H1 (cell line): ENCODE measurements at regions not wholly inside any gene's neighbourhood (a gene's known extent, or its start where the extent isn't known, plus 50 kb on each side); places are given as distances from the start of the nearest gene placed in this dataset.

Source experiments
- CTCF ChIA-PET: fragments of 300-600 bp; sonication (Branson Sonifier 250); formaldehyde crosslinking; loops from one replicate; lab custom pipeline; 2021; ENCODE audit not compliant: partially characterized antibody; lab: Charles Lee
- POLR2A ChIA-PET: fragments of 300-600 bp; sonication (Branson Sonifier 250); formaldehyde crosslinking; loops from one replicate; lab custom pipeline; 2021; ENCODE audit warnings: inconsistent platforms; ENCODE audit not compliant: partially characterized antibody; lab: Charles Lee
- DNase-seq, 2 experiments: peaks; one replicate each; pipeline versions ENCODE4 v3.0.0 to v3.0.0-alpha.2; 2010 to 2022; ENCODE audit warnings: low spot score in 2 of 2, low read depth in 1 of 2, mixed read lengths in 1 of 2
- FAIRE-seq: peaks from 2 replicates; lab custom pipeline; 2011; peaks lifted over from hg19 to GRCh38; lab: Jason Lieb, UNC
- H2AFZ ChIP-seq: 2 replicates; pipeline ENCODE4 v1.8.1; 2012; ENCODE audit warnings: low read length, inconsistent platforms
- H2AK5ac ChIP-seq: 2 replicates; pipeline ENCODE4 v1.6.1; 2013; ENCODE audit warnings: low read depth, low read length
- H2BK120ac ChIP-seq: replicated peaks from 2 replicates; pipeline ENCODE3; 2013; ENCODE audit warnings: low read depth, low read length, inconsistent platforms
- H2BK12ac ChIP-seq: 2 replicates; pipeline ENCODE4 v1.6.1; 2013; ENCODE audit warnings: low read depth, low read length
- H2BK15ac ChIP-seq: 2 replicates; pipeline ENCODE4 v1.6.1; 2013; ENCODE audit warnings: low read length
- H2BK20ac ChIP-seq: 2 replicates; pipeline ENCODE4 v1.6.1; 2013; ENCODE audit warnings: low read length
- H2BK5ac ChIP-seq: 2 replicates; pipeline ENCODE4 v1.6.1; 2013; ENCODE audit warnings: low read depth, low read length
- H3K14ac ChIP-seq: 2 replicates; pipeline ENCODE4 v1.6.1; 2013; ENCODE audit warnings: inconsistent platforms; ENCODE audit not compliant: insufficient read length
- H3K18ac ChIP-seq: 2 replicates; pipeline ENCODE4 v1.6.1; 2013; ENCODE audit warnings: low read length; ENCODE audit errors: extremely low read depth
- H3K23ac ChIP-seq: 2 replicates; pipeline ENCODE4 v1.6.1; 2013; ENCODE audit warnings: inconsistent platforms; ENCODE audit not compliant: insufficient read length
- H3K23me2 ChIP-seq: 2 replicates; pipeline ENCODE4 v1.6.1; 2013; ENCODE audit warnings: low read depth, low read length
- H3K27ac ChIP-seq: 2 replicates; pipeline ENCODE4 v1.6.1; 2011; ENCODE audit warnings: low read depth, low read length, inconsistent platforms
- H3K27me3 ChIP-seq, 4 experiments: replicated peaks in 1 of 4; 1 replicate in 1 of 4; 2 replicates in 3 of 4; pipeline versions ENCODE4 v1.6.1 to v1.8.1; 2011 to 2013; ENCODE audit warnings: low read length in 3 of 4, mild to moderate bottlenecking in 3 of 4, inconsistent platforms in 2 of 4, mixed read lengths in 2 of 4, moderate library complexity in 1 of 4; ENCODE audit not compliant: control insufficient read depth in 3 of 4, insufficient read depth in 3 of 4; ENCODE audit errors: extremely low read depth in 1 of 4
- H3K36me3 ChIP-seq, 4 experiments: 2 replicates each; pipeline versions ENCODE4 v1.6.1 to v1.8.1; 2011 to 2013; ENCODE audit warnings: mild to moderate bottlenecking in 4 of 4, low read length in 3 of 4, moderate library complexity in 2 of 4, control low read depth in 1 of 4, inconsistent platforms in 1 of 4; ENCODE audit not compliant: insufficient read depth in 4 of 4, control insufficient read depth in 2 of 4
- H3K4ac ChIP-seq: replicated peaks from 2 replicates; pipeline ENCODE3; 2013; ENCODE audit warnings: low read length, low read depth, mixed read lengths, inconsistent platforms; ENCODE audit not compliant: insufficient read length
- H3K4me1 ChIP-seq, 4 experiments: replicated peaks in 1 of 4; 1 replicate in 1 of 4; 2 replicates in 3 of 4; pipeline versions ENCODE4 v1.6.1 to v1.8.1; 2011 to 2013; ENCODE audit warnings: low read length in 3 of 4, inconsistent platforms in 2 of 4, mixed read lengths in 1 of 4; ENCODE audit not compliant: insufficient read depth in 4 of 4, control insufficient read depth in 3 of 4
- H3K4me2 ChIP-seq, 2 experiments: 2 replicates each; pipeline versions ENCODE4 v1.6.1 to v1.8.1; 2011 to 2013; ENCODE audit warnings: low read depth in 2 of 2, low read length in 2 of 2, control low read depth in 1 of 2, inconsistent platforms in 1 of 2, mild to moderate bottlenecking in 1 of 2; ENCODE audit not compliant: insufficient read depth in 1 of 2
- H3K4me3 ChIP-seq, 4 experiments: fragments of 200-600, 300-600 bp in 1 of 4; sonication (generic), shearing (Covaris generic), sonication (Bioruptor Twin) in 1 of 4; 2 replicates each; pipeline versions ENCODE4 v1.5.1 to v1.8.1; 2011 to 2016; ENCODE audit warnings: low read length in 4 of 4, low read depth in 3 of 4, control low read depth in 2 of 4, inconsistent platforms in 2 of 4, mild to moderate bottlenecking in 2 of 4, mixed read lengths in 1 of 4, moderate library complexity in 1 of 4; ENCODE audit not compliant: insufficient read depth in 2 of 4; ENCODE audit errors: extremely low read depth in 1 of 4
- H3K56ac ChIP-seq: replicated peaks from 2 replicates; pipeline ENCODE3; 2013; ENCODE audit warnings: low read depth, mild to moderate bottlenecking, mixed read lengths, low read length, inconsistent platforms; ENCODE audit not compliant: insufficient read length
- H3K79me1 ChIP-seq: 2 replicates; pipeline ENCODE4 v1.6.1; 2013; ENCODE audit warnings: low read depth, low read length, control low read depth
- H3K79me2 ChIP-seq, 2 experiments: 2 replicates each; pipeline versions ENCODE4 v1.6.1 to v1.8.1; 2012 to 2013; ENCODE audit warnings: low read length in 2 of 2, mild to moderate bottlenecking in 2 of 2, inconsistent platforms in 1 of 2; ENCODE audit not compliant: insufficient read depth in 2 of 2, control insufficient read depth in 1 of 2
- H3K9ac ChIP-seq, 4 experiments: replicated peaks in 1 of 4; 1 replicate in 1 of 4; 2 replicates in 3 of 4; pipeline versions ENCODE4 v1.6.1 to v1.8.1; 2011 to 2013; ENCODE audit warnings: low read depth in 3 of 4, low read length in 3 of 4, control low read depth in 2 of 4, mild to moderate bottlenecking in 2 of 4, moderate library complexity in 2 of 4, inconsistent platforms in 1 of 4; ENCODE audit errors: extremely low read depth in 1 of 4
- H3K9me3 ChIP-seq, 2 experiments: 2 replicates each; pipeline versions ENCODE4 v1.6.1 to v1.8.1; 2012 to 2013; ENCODE audit warnings: mild to moderate bottlenecking in 2 of 2, moderate library complexity in 2 of 2, control low read depth in 1 of 2, inconsistent platforms in 1 of 2, low read depth in 1 of 2, low read length in 1 of 2, mixed read lengths in 1 of 2; ENCODE audit not compliant: insufficient read depth in 2 of 2
- H4K20me1 ChIP-seq, 2 experiments: replicated peaks in 1 of 2; 2 replicates each; pipeline versions ENCODE3 to v1.8.1; 2011 to 2013; ENCODE audit warnings: inconsistent platforms in 2 of 2, low read length in 2 of 2, mild to moderate bottlenecking in 1 of 2; ENCODE audit not compliant: insufficient read depth in 2 of 2, control insufficient read depth in 1 of 2
- H4K5ac ChIP-seq: 2 replicates; pipeline ENCODE4 v1.6.1; 2013; ENCODE audit warnings: low read length, low read depth, mixed read lengths, inconsistent platforms; ENCODE audit not compliant: insufficient read length
- H4K8ac ChIP-seq: 2 replicates; pipeline ENCODE4 v1.8.0; 2013; ENCODE audit warnings: mild to moderate bottlenecking, moderate library complexity, low read length, inconsistent platforms; ENCODE audit not compliant: insufficient read depth; ENCODE audit errors: extremely low read depth
- H4K91ac ChIP-seq: replicated peaks from 2 replicates; pipeline ENCODE3; 2013; ENCODE audit warnings: low read length, mixed read lengths, inconsistent platforms; ENCODE audit not compliant: insufficient read length
- CBX5 ChIP-seq: fragments of 300-800, 300-1000 bp; sonication (generic); IDR thresholded peaks from 2 replicates; pipeline ENCODE4 v1.7.1; 2016; ENCODE audit warnings: antibody characterized with exemption, low read length, low read depth
- EGR1 ChIP-seq: IDR thresholded peaks from 2 replicates; pipeline ENCODE4 v1.6.1; 2011; ENCODE audit warnings: low read depth, low read length, borderline replicate concordance
- EP300 ChIP-seq, 2 experiments: IDR thresholded peaks; 1 replicate in 1 of 2; 2 replicates in 1 of 2; pipeline ENCODE4 v1.6.1; 2011 to 2012; ENCODE audit warnings: low read depth in 2 of 2, low read length in 2 of 2, mild to moderate bottlenecking in 2 of 2, borderline replicate concordance in 1 of 2, inconsistent platforms in 1 of 2, moderate library complexity in 1 of 2
- JUN ChIP-seq: IDR thresholded peaks from 2 replicates; pipeline ENCODE4 v1.6.1; 2011; ENCODE audit warnings: low read depth, mild to moderate bottlenecking, improper control_type of control experiment, low read length
- KDM4A ChIP-seq: IDR thresholded peaks from one replicate; pipeline ENCODE4 v1.7.1; 2012; ENCODE audit warnings: low read depth, mild to moderate bottlenecking, moderate library complexity, low read length, inconsistent platforms; ENCODE audit not compliant: severe bottlenecking
- KDM5A ChIP-seq: fragments of 200-600 bp; IDR thresholded peaks from 2 replicates; pipeline ENCODE4 v1.7.1; 2012; ENCODE audit warnings: mild to moderate bottlenecking, low read length, inconsistent platforms, mixed read lengths
- POU5F1 ChIP-seq: IDR thresholded peaks from 2 replicates; pipeline ENCODE4 v1.6.1; 2011; ENCODE audit warnings: low read depth, mild to moderate bottlenecking, low read length, moderate library complexity
- RAD21 ChIP-seq, 2 experiments: IDR thresholded peaks in 1 of 2; conservative IDR thresholded peaks in 1 of 2; 2 replicates each; pipeline ENCODE4 v1.6.1; 2011; ENCODE audit warnings: low read depth in 2 of 2, low read length in 2 of 2, improper control_type of control experiment in 1 of 2, inconsistent platforms in 1 of 2, mild to moderate bottlenecking in 1 of 2, moderate library complexity in 1 of 2
- TAF1 ChIP-seq: IDR thresholded peaks from 2 replicates; pipeline ENCODE4 v1.6.1; 2011; ENCODE audit warnings: mild to moderate bottlenecking, low read depth, low read length
- TEAD4 ChIP-seq: IDR thresholded peaks from 2 replicates; pipeline ENCODE4 v1.6.1; 2012; ENCODE audit warnings: low read depth, low read length, inconsistent platforms, mixed read lengths
- WGBS, 2 experiments: shearing (Covaris generic) in 1 of 2; methylation state at CpG; one replicate each; pipeline versions ENCODE4 v1.1.6 to v1.1.7; 2013 to 2015; ENCODE audit warnings: low lambda C conversion rate in 2 of 2, mixed read lengths in 2 of 2, inconsistent platforms in 1 of 2, low coverage in 1 of 2, missing lambda C conversion rate in 1 of 2; ENCODE audit not compliant: insufficient replicate concordance in 2 of 2, insufficient coverage in 1 of 2, insufficient read length in 1 of 2; ENCODE audit errors: extremely low coverage in 1 of 2, missing lambda C conversion rate in 1 of 2; 5-methylcytosine and 5-hydroxymethylcytosine counted together
- TF ChIP-seq, protein P1 (sequence below), 3 experiments: IDR thresholded peaks; 1 replicate in 2 of 3; 2 replicates in 1 of 3; pipeline versions ENCODE4 v1.5.1 to v1.6.1; 2011; ENCODE audit warnings: low read length in 3 of 3, mild to moderate bottlenecking in 3 of 3, inconsistent platforms in 2 of 3, low read depth in 1 of 3, moderate library complexity in 1 of 3; ENCODE audit not compliant: insufficient read depth in 1 of 3; ENCODE audit errors: control extremely low read depth in 1 of 3
- TF ChIP-seq, protein P2 (sequence below): IDR thresholded peaks from 2 replicates; pipeline ENCODE4 v1.6.1; 2011; ENCODE audit warnings: low read depth, mild to moderate bottlenecking, low read length; ENCODE audit not compliant: insufficient read depth

DNA sequence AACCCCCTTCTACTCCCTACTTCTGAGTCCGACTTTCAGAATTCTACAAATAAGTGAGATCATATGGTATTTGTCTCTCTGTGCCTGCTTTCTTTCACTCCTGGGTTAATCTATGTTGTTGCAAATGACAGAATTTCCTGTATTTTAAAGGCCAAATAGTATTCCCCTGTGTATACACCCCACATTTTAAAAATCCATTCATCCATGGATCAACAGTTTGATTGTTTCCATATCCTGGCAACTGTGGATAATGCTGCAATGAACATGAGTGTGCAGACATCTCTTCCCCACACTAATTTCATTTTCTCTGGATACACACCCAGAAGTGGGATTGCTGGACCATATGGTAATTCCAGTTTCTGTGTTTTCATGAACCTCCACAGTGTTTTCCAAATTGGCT lies 225.8 kb upstream of the TCERG1L start:
- DNase-seq, result no peak
- Histone ChIP-seq H3K79me1 (no peaks in the 10 kb centered on the region), H2AFZ (no peak overlapping the region), H2BK12ac (no peak overlapping the region), H2BK5ac (no peak overlapping the region), H4K8ac (no peak overlapping the region), H3K4me3 (no peak overlapping the region), H3K23ac (no peak overlapping the region), H3K27ac (no peak overlapping the region), H2BK120ac (no peak overlapping the region), H3K9ac (no peak overlapping the region), H4K20me1 (no peaks in the 10 kb centered on the region), H3K18ac (no peak overlapping the region), H2BK15ac (no peak overlapping the region), H3K4ac (no peak overlapping the region), H4K5ac (no peak overlapping the region), H3K79me2 (no peaks in the 10 kb centered on the region), H3K4me1 (no peaks in the 10 kb centered on the region), H3K14ac (no peak overlapping the region), H2AK5ac (no peak overlapping the region), H3K23me2 (no peaks in the 10 kb centered on the region), H3K4me2 (no peak overlapping the region), H4K91ac (no peak overlapping the region), H3K9me3 (no peaks in the 10 kb centered on the region), H2BK20ac (no peak overlapping the region), H3K36me3 (no peaks in the 10 kb centered on the region), H3K56ac (no peak overlapping the region), H3K27me3 (no peaks in the 10 kb centered on the region)
- no peak for FAIRE-seq
- 83% methylated on average over 1 of the region's 1 CpG; no CpG with 5 or more reads in 1 of the 2 experiments for WGBS, 2 experiments
- POLR2A ChIA-PET, result no interaction called here
- CTCF ChIA-PET, result no interaction called here
- TF ChIP-seq POU5F1 (no peak), EP300 (IDR thresholded peaks at IDR 0.05; ENCODE audit: borderline replicate concordance in 1 of 2, low read depth in 2 of 2, low read length in 2 of 2) (no peak), TEAD4 (no peak), TAF1 (no peak), CBX5 (no peak), KDM5A (no peak), KDM4A (no peak), EGR1 (no peak), RAD21 (IDR thresholded peaks at IDR 0.05 in 1 of 2, conservative IDR thresholded peaks at IDR 0.05 in 1 of 2; ENCODE audit: low read depth in 2 of 2, low read length in 2 of 2) (no peak), JUN (no peak)
- TF ChIP-seq, protein P1, sequence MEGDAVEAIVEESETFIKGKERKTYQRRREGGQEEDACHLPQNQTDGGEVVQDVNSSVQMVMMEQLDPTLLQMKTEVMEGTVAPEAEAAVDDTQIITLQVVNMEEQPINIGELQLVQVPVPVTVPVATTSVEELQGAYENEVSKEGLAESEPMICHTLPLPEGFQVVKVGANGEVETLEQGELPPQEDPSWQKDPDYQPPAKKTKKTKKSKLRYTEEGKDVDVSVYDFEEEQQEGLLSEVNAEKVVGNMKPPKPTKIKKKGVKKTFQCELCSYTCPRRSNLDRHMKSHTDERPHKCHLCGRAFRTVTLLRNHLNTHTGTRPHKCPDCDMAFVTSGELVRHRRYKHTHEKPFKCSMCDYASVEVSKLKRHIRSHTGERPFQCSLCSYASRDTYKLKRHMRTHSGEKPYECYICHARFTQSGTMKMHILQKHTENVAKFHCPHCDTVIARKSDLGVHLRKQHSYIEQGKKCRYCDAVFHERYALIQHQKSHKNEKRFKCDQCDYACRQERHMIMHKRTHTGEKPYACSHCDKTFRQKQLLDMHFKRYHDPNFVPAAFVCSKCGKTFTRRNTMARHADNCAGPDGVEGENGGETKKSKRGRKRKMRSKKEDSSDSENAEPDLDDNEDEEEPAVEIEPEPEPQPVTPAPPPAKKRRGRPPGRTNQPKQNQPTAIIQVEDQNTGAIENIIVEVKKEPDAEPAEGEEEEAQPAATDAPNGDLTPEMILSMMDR (IDR thresholded peaks at IDR 0.05; ENCODE audit: control extremely low read depth in 1 of 3, insufficient read depth in 1 of 3, low read depth in 1 of 3, low read length in 3 of 3), result no peak
- TF ChIP-seq, protein P2, sequence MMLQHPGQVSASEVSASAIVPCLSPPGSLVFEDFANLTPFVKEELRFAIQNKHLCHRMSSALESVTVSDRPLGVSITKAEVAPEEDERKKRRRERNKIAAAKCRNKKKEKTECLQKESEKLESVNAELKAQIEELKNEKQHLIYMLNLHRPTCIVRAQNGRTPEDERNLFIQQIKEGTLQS, result no peak
